Loucy (cell line): ENCODE measurements at regions not wholly inside any gene's neighbourhood (a gene's known extent, or its start where the extent isn't known, plus 50 kb on each side); places are given as distances from the start of the nearest gene placed in this dataset.

ENCODE experiments used
- H2AFZ ChIP-seq: fragments of 200-600 bp; sonication (generic); 2 replicates; pipeline ENCODE4 v1.6.0; 2016; ENCODE audit warnings: antibody characterized with exemption, mild to moderate bottlenecking, low read length, moderate library complexity
- H3F3A ChIP-seq: fragments of 200-600 bp; 2 replicates; pipeline ENCODE4 v1.6.0; 2016; ENCODE audit warnings: antibody characterized with exemption, low read depth, mild to moderate bottlenecking
- H3K27me3 ChIP-seq: fragments of 200-600 bp; sonication (generic); 2 replicates; pipeline ENCODE4 v1.6.1; 2014; ENCODE audit warnings: low read length, mild to moderate bottlenecking; ENCODE audit not compliant: insufficient read depth, poor library complexity, severe bottlenecking
- H3K36me3 ChIP-seq: fragments of 200-600 bp; sonication (generic); 2 replicates; pipeline ENCODE4 v1.6.1; 2016; ENCODE audit warnings: low read length; ENCODE audit not compliant: insufficient read depth
- H3K4me1 ChIP-seq: fragments of 200-600 bp; sonication (generic); 2 replicates; pipeline ENCODE4 v1.5.1; 2014; ENCODE audit warnings: low read length, mild to moderate bottlenecking; ENCODE audit not compliant: insufficient read depth, poor library complexity, severe bottlenecking
- H3K4me2 ChIP-seq: fragments of 200-600 bp; sonication (generic); 2 replicates; pipeline ENCODE4 v1.6.0; 2014; ENCODE audit warnings: antibody characterized with exemption, low read length, low read depth, mild to moderate bottlenecking; ENCODE audit not compliant: poor library complexity, severe bottlenecking
- H3K4me3 ChIP-seq: fragments of 200-600 bp; sonication (generic); 2 replicates; pipeline ENCODE4 v1.5.1; 2014; ENCODE audit warnings: low read length, mild to moderate bottlenecking, mixed read lengths; ENCODE audit not compliant: poor library complexity, severe bottlenecking
- H3K79me2 ChIP-seq: fragments of 200-600 bp; sonication (generic); 2 replicates; pipeline ENCODE4 v1.6.1; 2014; ENCODE audit warnings: low read length; ENCODE audit not compliant: insufficient read depth
- H3K9ac ChIP-seq: fragments of 200-600 bp; sonication (generic); 2 replicates; pipeline ENCODE4 v1.6.0; 2014; ENCODE audit warnings: mild to moderate bottlenecking, low read depth, low read length, moderate library complexity; ENCODE audit not compliant: poor library complexity, severe bottlenecking
- H3K9me2 ChIP-seq: fragments of 200-600 bp; sonication (generic); replicated peaks from 2 replicates; pipeline ENCODE4 v1.6.1; 2016; ENCODE audit warnings: low read depth, low read length, mixed read lengths
- H3K9me3 ChIP-seq: fragments of 200-600 bp; sonication (generic); 2 replicates; pipeline ENCODE4 v1.6.1; 2014; ENCODE audit warnings: mild to moderate bottlenecking, antibody characterized with exemption, low read length, low read depth; ENCODE audit not compliant: insufficient read depth
- H4K20me1 ChIP-seq: fragments of 200-600 bp; sonication (generic); 2 replicates; pipeline ENCODE4 v1.6.0; 2014; ENCODE audit warnings: antibody characterized with exemption, low read length, mild to moderate bottlenecking; ENCODE audit not compliant: insufficient read depth, poor library complexity, severe bottlenecking
- EZH2phosphoT487 ChIP-seq: fragments of 200-600 bp; IDR thresholded peaks from 2 replicates; pipeline ENCODE4 v1.6.1; 2018; ENCODE audit warnings: antibody characterized with exemption, mild to moderate bottlenecking, moderate library complexity, borderline replicate concordance
- TF ChIP-seq, protein P1 (sequence below): fragments of 200-600 bp; sonication (generic); conservative IDR thresholded peaks from 2 replicates; pipeline ENCODE4 v1.5.1; 2014; ENCODE audit warnings: mild to moderate bottlenecking, antibody characterized with exemption, low read length

DNA sequence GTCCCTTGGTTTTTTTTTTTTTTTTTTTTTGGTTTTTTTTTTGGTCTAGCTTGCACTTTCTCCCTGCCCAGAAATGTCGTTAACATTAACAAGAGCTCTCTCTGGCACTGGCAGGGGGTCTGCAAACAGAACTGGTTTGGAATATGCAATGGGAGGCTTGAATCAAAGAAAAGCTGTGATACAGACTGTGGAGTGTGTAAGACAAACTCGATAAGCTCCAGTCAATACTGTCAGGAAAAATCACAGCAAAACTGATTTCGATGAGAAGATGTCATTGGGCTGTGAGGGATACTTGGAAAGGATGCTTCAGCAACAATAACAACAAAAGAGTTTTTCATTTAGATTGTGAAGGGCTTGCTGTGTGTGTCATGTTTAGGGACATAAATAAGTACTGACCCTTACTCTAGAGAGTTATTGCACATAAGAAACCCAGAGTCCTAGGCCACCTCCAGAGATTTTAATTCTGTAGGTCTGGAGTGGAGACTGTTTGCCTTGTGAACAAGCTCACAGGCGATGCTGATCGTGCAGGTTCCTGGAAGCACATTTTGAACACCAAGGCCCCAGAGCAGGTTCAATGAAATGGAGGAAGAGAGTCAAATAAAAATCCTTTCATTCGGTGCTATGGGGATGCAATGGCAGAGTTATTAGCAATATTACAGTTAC is 470.7 kb upstream of the RBFOX1 start:
- no peaks in the 10 kb centered on the region for H3K9me3 ChIP-seq
- H4K20me1 ChIP-seq = no peaks in the 10 kb centered on the region
- no peaks in the 10 kb centered on the region for H3K79me2 ChIP-seq
- no peaks in the 10 kb centered on the region for H3K9me2 ChIP-seq
- no peaks in the 10 kb centered on the region for H3F3A ChIP-seq
- H3K27me3 ChIP-seq = no peaks in the 10 kb centered on the region
- no peak overlapping the region for H3K4me2 ChIP-seq
- no peak overlapping the region for H3K9ac ChIP-seq
- H3K36me3 ChIP-seq = no peaks in the 10 kb centered on the region
- no peak for TF ChIP-seq EZH2phosphoT487
- TF ChIP-seq, protein P1, sequence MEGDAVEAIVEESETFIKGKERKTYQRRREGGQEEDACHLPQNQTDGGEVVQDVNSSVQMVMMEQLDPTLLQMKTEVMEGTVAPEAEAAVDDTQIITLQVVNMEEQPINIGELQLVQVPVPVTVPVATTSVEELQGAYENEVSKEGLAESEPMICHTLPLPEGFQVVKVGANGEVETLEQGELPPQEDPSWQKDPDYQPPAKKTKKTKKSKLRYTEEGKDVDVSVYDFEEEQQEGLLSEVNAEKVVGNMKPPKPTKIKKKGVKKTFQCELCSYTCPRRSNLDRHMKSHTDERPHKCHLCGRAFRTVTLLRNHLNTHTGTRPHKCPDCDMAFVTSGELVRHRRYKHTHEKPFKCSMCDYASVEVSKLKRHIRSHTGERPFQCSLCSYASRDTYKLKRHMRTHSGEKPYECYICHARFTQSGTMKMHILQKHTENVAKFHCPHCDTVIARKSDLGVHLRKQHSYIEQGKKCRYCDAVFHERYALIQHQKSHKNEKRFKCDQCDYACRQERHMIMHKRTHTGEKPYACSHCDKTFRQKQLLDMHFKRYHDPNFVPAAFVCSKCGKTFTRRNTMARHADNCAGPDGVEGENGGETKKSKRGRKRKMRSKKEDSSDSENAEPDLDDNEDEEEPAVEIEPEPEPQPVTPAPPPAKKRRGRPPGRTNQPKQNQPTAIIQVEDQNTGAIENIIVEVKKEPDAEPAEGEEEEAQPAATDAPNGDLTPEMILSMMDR = no peak
- H3K4me3 ChIP-seq = no peak overlapping the region
- no peak overlapping the region for H2AFZ ChIP-seq
- H3K4me1 ChIP-seq = no peaks in the 10 kb centered on the region

DNA sequence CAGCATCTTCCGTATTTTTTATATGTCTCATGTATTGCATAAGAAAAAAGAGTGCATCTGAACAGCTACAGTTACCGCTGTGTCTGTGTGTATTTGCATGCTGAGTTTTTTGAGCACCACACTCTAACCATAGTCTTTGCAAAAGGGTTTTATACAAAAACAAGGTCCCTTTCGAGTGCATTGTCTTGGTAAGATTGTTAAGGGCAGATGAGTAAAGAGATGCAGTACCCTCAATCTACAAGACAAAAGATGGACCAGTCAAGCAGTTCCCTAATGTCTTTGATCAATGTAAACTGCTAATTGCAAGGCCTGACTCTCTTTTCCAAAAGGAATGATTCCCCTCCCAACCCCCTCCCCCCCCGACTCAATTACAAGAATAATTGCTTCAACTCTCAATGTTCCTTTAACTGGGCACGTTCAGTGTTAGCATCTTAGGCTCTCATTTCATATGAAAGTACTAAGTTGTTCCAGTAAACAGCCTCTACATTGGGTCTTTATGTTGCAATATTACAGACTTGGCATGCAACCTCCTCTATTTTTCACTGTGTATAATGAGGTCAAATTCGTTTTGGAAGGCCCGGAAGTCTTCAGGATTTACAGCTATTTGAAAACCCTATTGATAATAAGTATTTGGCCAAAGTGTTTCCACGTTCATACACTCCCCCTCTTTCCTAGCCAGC is 471.4 kb upstream of the RBFOX1 start:
- no peaks in the 10 kb centered on the region for H3K4me1 ChIP-seq
- no peaks in the 10 kb centered on the region for H3K36me3 ChIP-seq
- no peak overlapping the region for H3K4me3 ChIP-seq
- H3K27me3 ChIP-seq = no peaks in the 10 kb centered on the region
- no peaks in the 10 kb centered on the region for H3K9me3 ChIP-seq
- no peaks in the 10 kb centered on the region for H3K9me2 ChIP-seq
- H3K9ac ChIP-seq = no peak overlapping the region
- no peak overlapping the region for H2AFZ ChIP-seq
- H4K20me1 ChIP-seq = no peaks in the 10 kb centered on the region
- H3F3A ChIP-seq = no peaks in the 10 kb centered on the region
- no peaks in the 10 kb centered on the region for H3K79me2 ChIP-seq
- no peak overlapping the region for H3K4me2 ChIP-seq
- TF ChIP-seq EZH2phosphoT487 = no peak
- TF ChIP-seq, protein P1 = no peak

DNA sequence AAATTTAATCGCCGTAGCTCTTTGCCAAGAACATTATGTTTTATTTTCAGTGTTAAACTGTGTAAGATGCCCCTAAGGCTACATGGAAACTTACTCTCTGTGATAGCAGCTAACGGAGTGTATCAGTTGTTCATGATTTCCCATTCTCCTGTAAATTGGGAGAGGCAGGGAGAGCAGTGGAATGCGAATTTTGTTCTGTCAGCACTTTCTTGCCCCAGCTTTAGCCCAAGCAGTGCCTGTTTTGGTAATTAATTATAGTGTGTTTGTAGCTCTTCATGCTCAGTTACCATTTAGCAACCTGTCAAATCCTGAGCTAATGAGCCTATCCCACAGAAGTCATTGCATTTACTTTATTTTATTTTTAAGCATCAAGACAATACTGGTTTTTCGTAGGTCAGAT is 475.1 kb upstream of the RBFOX1 start:
- Histone ChIP-seq H3K79me2 (no peaks in the 10 kb centered on the region), H3K4me3 (no peak overlapping the region), H3K9me2 (no peaks in the 10 kb centered on the region), H3K4me2 (no peak overlapping the region), H3K9ac (no peak overlapping the region), H2AFZ (no peak overlapping the region), H3K9me3 (no peaks in the 10 kb centered on the region), H3F3A (no peaks in the 10 kb centered on the region), H3K27me3 (no peaks in the 10 kb centered on the region), H3K4me1 (no peaks in the 10 kb centered on the region), H4K20me1 (no peaks in the 10 kb centered on the region), H3K36me3 (no peaks in the 10 kb centered on the region)
- TF ChIP-seq EZH2phosphoT487 = no peak
- TF ChIP-seq, protein P1 = no peak
